OCI-LY7 (cell line): ENCODE measurements at regions not wholly inside any gene's neighbourhood (a gene's known extent, or its start where the extent isn't known, plus 50 kb on each side); places are given as distances from the start of the nearest gene placed in this dataset.

Source experiments
- BruUV-seq: library from RNA; stranded (reverse); fragments of 400-500 nt; replicated peaks from 2 replicates; lab custom pipeline; 2021; lab: Mats Ljungman, UMichigan
- CTCF ChIA-PET: fragments of 300-600 bp; sonication (Branson Sonifier 250); formaldehyde crosslinking; loops from one replicate; lab custom pipeline; 2022; ENCODE audit warnings: antibody characterized with exemption; ENCODE audit not compliant: unreplicated experiment; lab: Charles Lee
- POLR2A ChIA-PET: fragments of 300-600 bp; sonication (Branson Sonifier 250); formaldehyde crosslinking; loops from one replicate; lab custom pipeline; 2022; ENCODE audit warnings: antibody characterized with exemption; lab: Charles Lee
- DNase-seq: peaks from one replicate; pipeline ENCODE4 v3.0.0-alpha.2; 2015; ENCODE audit warnings: low spot score
- H2AFZ ChIP-seq: fragments of 200-600 bp; sonication (generic), shearing (Covaris generic); 2 replicates; pipeline ENCODE4 v1.6.1; 2014; ENCODE audit warnings: mild to moderate bottlenecking, antibody characterized with exemption, low read length, moderate library complexity
- H3K27ac ChIP-seq: fragments of 200-600 bp; sonication (generic); 2 replicates; pipeline ENCODE4 v1.5.1; 2014; ENCODE audit warnings: mixed run types, low read depth, mild to moderate bottlenecking, moderate library complexity, low read length, inconsistent platforms; ENCODE audit not compliant: poor library complexity, severe bottlenecking
- H3K36me3 ChIP-seq: fragments of 200-600 bp; sonication (generic); 2 replicates; pipeline ENCODE4 v1.6.1; 2014; ENCODE audit warnings: mild to moderate bottlenecking, antibody characterized with exemption, low read length, moderate library complexity, mixed read lengths; ENCODE audit not compliant: insufficient read depth
- H3K4me1 ChIP-seq: fragments of 200-600 bp; sonication (generic); 2 replicates; pipeline ENCODE4 v1.5.1; 2014; ENCODE audit warnings: mild to moderate bottlenecking, low read length; ENCODE audit not compliant: insufficient read depth, poor library complexity, severe bottlenecking
- H3K4me2 ChIP-seq: fragments of 200-600 bp; sonication (generic); 2 replicates; pipeline ENCODE4 v1.6.1; 2014; ENCODE audit warnings: mild to moderate bottlenecking, low read length
- H3K4me3 ChIP-seq: fragments of 200-600 bp; sonication (generic); 2 replicates; pipeline ENCODE4 v1.5.1; 2014; ENCODE audit warnings: mild to moderate bottlenecking, low read depth, low read length; ENCODE audit not compliant: poor library complexity, severe bottlenecking
- H3K79me2 ChIP-seq: fragments of 200-600 bp; sonication (generic); 2 replicates; pipeline ENCODE4 v1.6.1; 2016; ENCODE audit warnings: low read depth, mild to moderate bottlenecking, low read length, moderate library complexity, mixed read lengths; ENCODE audit not compliant: insufficient read depth
- H3K9me2 ChIP-seq: fragments of 200-600 bp; sonication (generic); 2 replicates; pipeline ENCODE4 v1.6.1; 2016; ENCODE audit warnings: mild to moderate bottlenecking, low read length, mixed read lengths; ENCODE audit not compliant: insufficient read depth
- H3K9me3 ChIP-seq: fragments of 200-600 bp; sonication (generic); 2 replicates; pipeline ENCODE4 v1.6.1; 2014; ENCODE audit warnings: mild to moderate bottlenecking, mixed run types, low read length, mixed read lengths
- H4K20me1 ChIP-seq: fragments of 200-600 bp; sonication (generic); 2 replicates; pipeline ENCODE4 v1.6.1; 2014; ENCODE audit warnings: mild to moderate bottlenecking, antibody characterized with exemption, low read length, moderate library complexity, mixed read lengths; ENCODE audit not compliant: insufficient read depth
- EZH2phosphoT487 ChIP-seq: fragments of 200-600 bp; sonication (generic); IDR thresholded peaks from 2 replicates; pipeline ENCODE4 v1.6.1; 2018; ENCODE audit warnings: low read depth, borderline replicate concordance, mild to moderate bottlenecking, mixed run types, antibody characterized with exemption, low read length, moderate library complexity, mixed read lengths
- intact Hi-C: fragments of 100-400 bp; cut with micrococcal nuclease; formaldehyde crosslinking; loops from one replicate; pipeline ENCODE4 v1.10.0; 2022; ENCODE audit not compliant: unreplicated experiment
- TF ChIP-seq, protein P1 (sequence below): fragments of 200-600 bp; sonication (generic); conservative IDR thresholded peaks from 2 replicates; pipeline ENCODE4 v1.5.1; 2014; ENCODE audit warnings: mild to moderate bottlenecking, antibody characterized with exemption, low read length, moderate library complexity, mixed read lengths

GRCh38 chr18:1595195-1595594 is 690.5 kb downstream of the ADCYAP1 start:
- no TSS peak for BruUV-seq
- intact Hi-C loops = no loop called here
- Histone ChIP-seq H3K36me3 (no peaks in the 10 kb centered on the region), H3K9me2 (no peaks in the 10 kb centered on the region), H3K9me3 (no peaks in the 10 kb centered on the region), H2AFZ (no peak overlapping the region), H3K79me2 (no peaks in the 10 kb centered on the region), H4K20me1 (no peaks in the 10 kb centered on the region), H3K27ac (no peak overlapping the region), H3K4me3 (no peak overlapping the region), H3K4me1 (no peaks in the 10 kb centered on the region), H3K4me2 (no peak overlapping the region)
- CTCF ChIA-PET = no interaction called here
- POLR2A ChIA-PET = no interaction called here
- no peak for DNase-seq
- no peak for TF ChIP-seq EZH2phosphoT487
- TF ChIP-seq, protein P1, sequence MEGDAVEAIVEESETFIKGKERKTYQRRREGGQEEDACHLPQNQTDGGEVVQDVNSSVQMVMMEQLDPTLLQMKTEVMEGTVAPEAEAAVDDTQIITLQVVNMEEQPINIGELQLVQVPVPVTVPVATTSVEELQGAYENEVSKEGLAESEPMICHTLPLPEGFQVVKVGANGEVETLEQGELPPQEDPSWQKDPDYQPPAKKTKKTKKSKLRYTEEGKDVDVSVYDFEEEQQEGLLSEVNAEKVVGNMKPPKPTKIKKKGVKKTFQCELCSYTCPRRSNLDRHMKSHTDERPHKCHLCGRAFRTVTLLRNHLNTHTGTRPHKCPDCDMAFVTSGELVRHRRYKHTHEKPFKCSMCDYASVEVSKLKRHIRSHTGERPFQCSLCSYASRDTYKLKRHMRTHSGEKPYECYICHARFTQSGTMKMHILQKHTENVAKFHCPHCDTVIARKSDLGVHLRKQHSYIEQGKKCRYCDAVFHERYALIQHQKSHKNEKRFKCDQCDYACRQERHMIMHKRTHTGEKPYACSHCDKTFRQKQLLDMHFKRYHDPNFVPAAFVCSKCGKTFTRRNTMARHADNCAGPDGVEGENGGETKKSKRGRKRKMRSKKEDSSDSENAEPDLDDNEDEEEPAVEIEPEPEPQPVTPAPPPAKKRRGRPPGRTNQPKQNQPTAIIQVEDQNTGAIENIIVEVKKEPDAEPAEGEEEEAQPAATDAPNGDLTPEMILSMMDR = no peak

- TF ChIP-seq, protein P1 = no peak
- no peak for TF ChIP-seq EZH2phosphoT487
- BruUV-seq = no TSS peak
- intact Hi-C loops = no loop called here
- Histone ChIP-seq H3K4me3 (no peak overlapping the region), H3K27ac (no peak overlapping the region), H4K20me1 (no peaks in the 10 kb centered on the region), H3K36me3 (no peaks in the 10 kb centered on the region), H3K4me2 (no peak overlapping the region), H3K9me2 (no peaks in the 10 kb centered on the region), H2AFZ (no peak overlapping the region), H3K4me1 (no peaks in the 10 kb centered on the region), H3K9me3 (no peaks in the 10 kb centered on the region), H3K79me2 (no peaks in the 10 kb centered on the region)
- DNase-seq = no peak
- POLR2A ChIA-PET = no interaction called here
- CTCF ChIA-PET = no interaction called here
These were observed 694.5 kb downstream of the ADCYAP1 start for GRCh38 chr18:1599196-1599595.

GRCh38 chr18:1604751-1605150 is 700.1 kb downstream of the ADCYAP1 start:
- ChIA-PET POLR2A (interaction anchor here (0.7 kb wide), 1 partner anchor 59 kb away, joined by 3 read pairs; no protein-coding TSS in a partner anchor), CTCF (no interaction called here)
- no peaks in the 10 kb centered on the region for H3K79me2 ChIP-seq
- intact Hi-C loops = no loop called here
- H3K9me2 ChIP-seq = no peaks in the 10 kb centered on the region
- no peak for TF ChIP-seq EZH2phosphoT487
- TF ChIP-seq, protein P1 = no peak
- no peak overlapping the region for H3K4me3 ChIP-seq
- BruUV-seq = no TSS peak
- H3K36me3 ChIP-seq = no peaks in the 10 kb centered on the region
- no peak overlapping the region for H3K27ac ChIP-seq
- no peaks in the 10 kb centered on the region for H3K4me1 ChIP-seq
- no peak for DNase-seq
- H3K4me2 ChIP-seq = no peak overlapping the region
- H4K20me1 ChIP-seq = no peaks in the 10 kb centered on the region
- H3K9me3 ChIP-seq = no peaks in the 10 kb centered on the region
- no peak overlapping the region for H2AFZ ChIP-seq
